ENCODE measurements at regions not wholly inside any gene's neighbourhood (a gene's known extent, or its start where the extent isn't known, plus 50 kb on each side); places are given as distances from the start of the nearest gene placed in this dataset.
"Not testable (repeated sequence)": the region's sequence is repeated elsewhere in the genome, so short reads cannot be mapped to it uniquely, and the experiment has no call there.

DNA sequence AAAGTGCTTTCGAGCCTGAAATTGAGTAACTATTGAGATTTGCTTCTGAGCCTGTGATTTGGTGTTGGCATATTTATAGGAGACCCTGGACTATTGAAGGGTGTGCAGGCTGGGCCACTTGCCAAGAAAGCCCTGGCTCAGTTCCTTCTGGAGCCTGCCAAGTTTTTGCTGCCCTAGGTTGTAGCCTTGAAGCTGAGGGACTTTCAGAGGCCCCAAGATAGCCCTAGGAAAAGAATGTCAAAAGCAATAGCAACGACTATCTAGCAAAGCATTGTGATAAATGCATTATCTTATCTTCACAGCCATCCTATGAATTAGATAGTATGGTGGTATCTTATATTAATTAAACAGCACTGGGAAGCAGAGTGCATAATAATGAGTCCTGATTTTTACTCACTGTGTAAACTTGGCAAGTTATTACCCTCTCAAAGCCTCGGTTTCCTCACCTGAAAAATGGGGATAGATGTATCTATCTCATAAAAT, 473.7 kb upstream of the PODXL start:
- no peak for DNase-seq (ENCODE audit: low read depth in 2 of 2)

GRCh38 chr7:132029369-132030085, 473.1 kb upstream of the PODXL start:
- no peak for DNase-seq (ENCODE audit: low read depth in 2 of 2)

- DNase-seq (ENCODE audit: low read depth in 2 of 2), result no peak
These were observed 471.9 kb upstream of the PODXL start for GRCh38 chr7:132028144-132028920.

GRCh38 chr7:132024290-132024689, 467.9 kb upstream of the PODXL start:
- no peak for DNase-seq (ENCODE audit: low read depth in 2 of 2)

DNA sequence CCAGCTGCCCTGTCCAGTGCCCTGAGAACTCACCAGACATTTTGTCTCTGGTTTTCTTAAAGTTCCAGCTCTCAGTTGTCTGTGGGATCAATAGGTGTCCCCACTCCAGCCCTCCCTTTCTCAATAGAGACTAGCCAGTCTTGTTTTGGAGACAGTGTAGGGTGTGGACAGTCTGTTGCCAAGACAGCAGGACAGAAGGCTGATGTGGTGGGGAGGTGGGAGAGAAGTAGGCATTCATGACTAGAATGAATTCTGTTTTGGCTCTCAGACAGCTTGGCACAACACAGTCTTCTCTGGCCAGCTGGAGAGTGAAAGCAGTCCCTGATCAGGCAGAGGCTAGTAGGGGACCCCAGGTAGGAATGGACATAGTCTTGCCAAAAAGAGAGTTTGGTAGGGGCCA, 467.0 kb upstream of the PODXL start:
- no peak for DNase-seq (ENCODE audit: low read depth in 2 of 2)

DNA sequence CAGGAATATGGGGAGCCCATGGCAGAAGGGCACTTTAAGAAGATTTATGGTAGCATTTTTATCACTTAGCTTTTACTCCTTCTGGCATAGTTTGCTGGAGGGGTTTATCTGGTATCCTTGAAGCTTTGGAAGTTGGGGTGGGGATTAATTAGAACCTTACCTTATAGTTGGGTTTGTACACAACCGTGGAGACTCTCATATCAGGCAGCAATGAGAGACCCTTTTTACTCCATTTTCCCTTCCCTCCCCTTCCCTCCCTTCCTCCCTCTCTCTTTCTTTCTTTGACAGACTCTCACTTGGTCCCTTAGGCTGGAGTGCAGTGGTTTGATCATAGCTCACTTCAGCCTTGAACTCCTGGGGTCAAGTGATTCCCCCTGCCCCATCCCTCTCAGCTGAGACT, 465.8 kb upstream of the PODXL start:
- no peak for DNase-seq (ENCODE audit: low read depth in 2 of 2)

DNA sequence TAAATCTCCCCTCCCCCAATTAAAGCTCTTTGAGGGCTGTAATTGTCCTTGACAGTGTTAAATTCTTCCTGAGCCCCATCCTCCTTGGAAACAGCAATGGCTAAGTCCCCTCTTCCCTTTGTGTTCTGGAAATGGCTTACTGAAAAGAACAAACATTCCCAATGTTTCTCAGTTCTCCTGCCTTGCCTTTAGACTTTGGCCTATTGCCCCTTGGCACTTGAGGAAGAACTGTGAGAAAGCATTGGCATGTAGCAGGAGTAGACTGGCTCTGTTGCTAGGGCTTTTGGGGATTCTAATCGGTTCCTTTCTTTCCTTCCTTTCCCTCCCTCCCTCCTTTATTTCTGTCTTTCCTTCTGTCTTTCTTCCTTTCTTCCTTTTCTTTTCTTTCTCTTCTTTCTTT, 463.3 kb upstream of the PODXL start:
- no peak for DNase-seq (ENCODE audit: low read depth in 2 of 2)

GRCh38 chr7:132009778-132010177, 453.4 kb upstream of the PODXL start:
- DNase-seq (ENCODE audit: low read depth in 2 of 2), result no peak

GRCh38 chr7:132004529-132004928, 448.1 kb upstream of the PODXL start:
- no peak for DNase-seq (ENCODE audit: low read depth in 2 of 2)

DNA sequence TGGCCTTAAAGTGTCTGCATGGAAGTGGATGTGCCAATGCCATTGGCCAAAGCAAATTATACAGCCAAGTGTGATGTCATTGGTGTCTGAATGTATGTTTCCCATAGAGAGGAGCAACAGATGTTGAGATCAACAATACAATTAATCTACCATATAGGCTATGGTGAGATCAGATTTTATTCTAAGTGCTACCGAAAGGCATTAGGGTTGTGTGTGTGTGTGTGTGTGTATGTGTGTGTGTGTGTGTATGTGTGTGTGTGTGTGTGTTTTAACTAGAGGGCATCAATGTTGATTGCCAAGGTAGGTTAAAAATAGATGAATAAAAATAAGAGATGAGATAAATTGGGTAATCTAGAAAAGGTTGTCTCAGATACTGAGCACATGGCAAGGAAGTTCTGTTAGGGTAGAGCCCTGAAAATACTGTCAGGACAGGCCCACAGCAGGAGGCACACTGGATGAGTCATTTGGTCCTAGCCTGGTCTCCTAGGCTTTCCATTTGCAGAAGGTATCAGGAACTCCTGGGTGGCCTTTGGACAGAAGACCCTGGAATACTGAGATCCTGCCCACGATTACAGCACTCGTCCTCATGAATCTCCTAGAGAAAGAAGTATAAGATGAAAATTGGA, 446.0 kb upstream of the PODXL start:
- no peak for DNase-seq (ENCODE audit: low read depth in 2 of 2)

DNA sequence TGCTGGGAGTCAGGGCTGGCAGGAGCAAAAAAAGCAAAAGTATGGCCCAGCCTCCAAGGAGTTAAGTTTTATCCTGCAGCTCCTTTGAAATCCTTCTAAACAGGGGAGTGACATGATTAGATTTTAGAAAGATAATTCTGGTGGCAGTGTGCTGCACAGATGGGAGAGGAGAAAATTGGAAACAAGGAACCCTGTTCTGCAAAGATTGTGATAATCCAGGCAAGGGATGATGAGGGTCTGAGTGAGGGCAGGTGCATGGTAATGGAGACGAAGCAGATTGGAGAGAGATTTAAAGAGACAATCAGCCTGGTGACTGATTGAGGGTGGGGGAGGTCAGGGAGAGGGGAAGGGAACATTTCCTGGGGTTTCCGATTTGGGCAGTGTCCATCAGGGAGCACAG, 444.7 kb upstream of the PODXL start:
- no peak for DNase-seq (ENCODE audit: low read depth in 2 of 2)

- no peak for DNase-seq (ENCODE audit: low read depth in 2 of 2)
These were observed 442.8 kb upstream of the PODXL start for GRCh38 chr7:131999193-131999592.

DNA sequence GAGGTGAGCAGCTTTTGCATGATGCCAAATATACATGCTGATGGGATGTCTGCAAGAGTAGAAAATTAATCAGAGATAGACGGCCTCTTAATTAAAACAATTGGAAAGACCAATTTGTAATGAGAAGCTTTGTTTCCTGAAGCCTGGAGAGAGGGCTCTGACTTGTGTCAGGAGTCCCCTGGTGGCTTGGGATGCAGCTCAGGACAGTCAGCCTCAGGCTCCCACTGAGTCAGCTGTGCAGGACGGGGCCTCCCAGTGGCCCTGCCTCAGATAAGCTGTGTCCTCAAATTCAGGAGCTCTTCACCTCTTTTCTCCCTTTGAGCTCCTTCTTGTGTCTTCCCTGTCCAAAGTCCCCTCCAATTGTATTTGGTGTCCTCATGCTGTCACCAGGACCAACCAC, 438.9 kb upstream of the PODXL start:
- DNase-seq (ENCODE audit: low read depth in 2 of 2), result no peak

DNA sequence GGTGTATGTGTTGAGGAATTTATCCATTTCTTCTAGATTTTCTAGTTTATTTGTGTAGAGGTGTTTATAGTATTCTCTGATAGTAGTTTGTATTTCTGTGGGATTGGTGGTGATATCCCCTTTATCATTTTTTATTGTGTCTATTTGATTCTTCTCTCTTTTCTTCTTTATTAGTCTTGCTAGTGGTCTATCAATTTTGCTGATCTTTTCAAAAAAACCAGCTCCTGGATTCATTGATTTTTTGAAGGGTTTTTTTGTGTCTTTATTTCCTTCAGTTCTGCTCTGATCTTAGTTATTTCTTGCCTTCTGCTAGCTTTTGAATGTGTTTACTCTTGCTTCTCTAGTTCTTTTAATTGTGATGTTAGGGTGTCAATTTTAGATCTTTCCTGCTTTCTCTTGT, 424.6 kb upstream of the PODXL start:
- DNase-seq (ENCODE audit: low read depth in 2 of 2), result not testable (repeated sequence)

DNA sequence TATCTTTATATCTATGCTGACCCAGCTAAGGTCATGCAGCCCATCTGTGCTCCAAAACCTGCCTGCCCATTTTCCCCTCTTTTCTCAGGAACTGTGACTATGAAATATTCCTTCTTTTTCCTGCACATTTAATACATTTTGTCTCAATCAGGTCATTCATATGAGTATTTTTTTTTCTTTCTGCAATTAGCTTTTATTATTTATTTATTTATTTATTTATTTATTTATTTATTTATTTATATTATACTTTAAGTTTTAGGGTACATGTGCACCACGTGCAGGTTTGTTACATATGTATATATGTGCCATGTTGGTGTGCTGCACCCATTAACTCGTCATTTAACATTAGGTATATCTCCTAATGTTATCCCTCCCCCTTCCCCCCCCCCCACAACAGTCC, 421.7 kb upstream of the PODXL start:
- not testable (repeated sequence) for DNase-seq (ENCODE audit: low read depth in 2 of 2)

DNA sequence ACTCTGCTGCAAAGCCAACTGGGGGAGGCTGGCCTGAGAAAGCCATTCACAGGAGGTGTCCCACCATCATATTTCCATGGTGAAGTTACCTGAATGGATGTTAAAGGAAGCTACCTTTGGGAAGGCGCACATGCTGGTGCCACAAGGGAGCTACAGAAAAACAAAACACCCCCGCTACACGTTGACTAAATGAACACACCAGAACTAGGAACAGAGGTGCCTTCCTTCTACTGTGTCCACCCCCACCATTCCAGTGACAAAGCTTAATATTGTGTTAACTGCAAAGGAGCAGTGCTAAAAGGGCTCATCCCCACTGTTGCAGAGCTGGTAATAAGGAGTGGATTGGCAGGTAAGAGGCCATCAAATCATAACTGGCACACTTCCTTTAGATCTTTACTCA, 420.0 kb upstream of the PODXL start:
- no peak for DNase-seq (ENCODE audit: low read depth in 2 of 2)

DNA sequence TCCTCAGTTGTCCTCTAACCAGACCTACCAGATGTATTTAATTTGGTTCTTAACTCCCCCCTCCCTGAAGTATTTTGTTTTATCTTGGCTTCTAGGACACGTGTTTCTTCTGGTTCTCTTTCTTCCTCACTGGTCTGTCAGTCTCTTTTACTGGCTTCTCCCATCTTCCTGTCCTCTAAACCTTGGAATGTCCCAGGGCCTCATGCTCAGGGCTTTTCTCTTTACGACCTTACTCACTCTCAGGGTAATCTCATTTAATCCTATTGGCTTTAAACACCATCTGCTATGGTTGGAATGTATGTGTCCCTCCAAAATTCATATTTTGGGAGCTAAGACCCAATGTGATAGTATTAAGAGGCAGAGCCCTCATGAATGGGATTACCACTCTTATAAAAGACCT, 418.2 kb upstream of the PODXL start:
- DNase-seq (ENCODE audit: low read depth in 2 of 2), result no peak

GRCh38 chr7:131972251-131972650, 415.8 kb upstream of the PODXL start:
- DNase-seq (ENCODE audit: low read depth in 2 of 2), result no peak

DNA sequence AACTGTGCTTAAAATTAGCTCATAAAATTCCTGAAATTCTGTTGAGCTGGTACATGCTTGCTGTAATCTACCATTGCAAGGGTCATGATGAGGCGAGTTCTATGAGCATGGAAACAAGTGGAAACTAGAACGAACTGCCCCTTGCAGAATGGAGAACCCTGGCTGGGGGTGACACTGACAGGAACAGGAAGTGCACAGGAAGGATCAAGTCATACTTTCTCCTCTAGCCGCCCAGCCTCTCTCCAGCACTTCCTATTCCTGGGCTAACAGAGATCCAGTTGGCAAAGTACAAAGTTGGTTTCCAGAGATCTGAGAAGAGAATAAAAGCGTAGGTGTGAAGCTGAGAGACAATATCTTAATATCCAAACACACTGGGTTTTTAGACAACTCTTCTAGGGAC, 414.2 kb upstream of the PODXL start:
- DNase-seq (ENCODE audit: low read depth in 2 of 2), result no peak

GRCh38 chr7:131969560-131969959, 413.1 kb upstream of the PODXL start:
- no peak for DNase-seq (ENCODE audit: low read depth in 2 of 2)

- no peak for DNase-seq (ENCODE audit: low read depth in 2 of 2)
These were observed 410.8 kb upstream of the PODXL start for GRCh38 chr7:131967216-131967730.

- DNase-seq (ENCODE audit: low read depth in 2 of 2), result no peak
These were observed 407.8 kb upstream of the PODXL start for GRCh38 chr7:131964203-131964602.

Data from stimulated activated CD4-positive, alpha-beta T cell treated with anti-CD3 and anti-CD28 coated beads, Interleukin-1b, Interleukin-23, amount 100 ng/mL, for 1 hour (primary cell).